GM12864 (cell line): ENCODE measurements at regions not wholly inside any gene's neighbourhood (a gene's known extent, or its start where the extent isn't known, plus 50 kb on each side); places are given as distances from the start of the nearest gene placed in this dataset.

Experiments
- DNase-seq: peaks from one replicate; pipeline ENCODE4 v3.0.0-alpha.2; 2011; ENCODE audit warnings: low read depth
- H3K4me3 ChIP-seq: 2 replicates; pipeline ENCODE4 v1.5.1; 2011; ENCODE audit warnings: mild to moderate bottlenecking, low read depth, low read length, control low read depth
- TF ChIP-seq, protein P1 (sequence below): IDR thresholded peaks from 2 replicates; pipeline ENCODE4 v1.5.1; 2011; ENCODE audit warnings: low read depth, mild to moderate bottlenecking, moderate library complexity, low read length, control low read depth, inconsistent platforms; ENCODE audit errors: missing control alignments

GRCh38 chr4:3688018-3688998 is 77.9 kb upstream of the ADRA2C start:
- DNase-seq, result no peak
- TF ChIP-seq, protein P1, sequence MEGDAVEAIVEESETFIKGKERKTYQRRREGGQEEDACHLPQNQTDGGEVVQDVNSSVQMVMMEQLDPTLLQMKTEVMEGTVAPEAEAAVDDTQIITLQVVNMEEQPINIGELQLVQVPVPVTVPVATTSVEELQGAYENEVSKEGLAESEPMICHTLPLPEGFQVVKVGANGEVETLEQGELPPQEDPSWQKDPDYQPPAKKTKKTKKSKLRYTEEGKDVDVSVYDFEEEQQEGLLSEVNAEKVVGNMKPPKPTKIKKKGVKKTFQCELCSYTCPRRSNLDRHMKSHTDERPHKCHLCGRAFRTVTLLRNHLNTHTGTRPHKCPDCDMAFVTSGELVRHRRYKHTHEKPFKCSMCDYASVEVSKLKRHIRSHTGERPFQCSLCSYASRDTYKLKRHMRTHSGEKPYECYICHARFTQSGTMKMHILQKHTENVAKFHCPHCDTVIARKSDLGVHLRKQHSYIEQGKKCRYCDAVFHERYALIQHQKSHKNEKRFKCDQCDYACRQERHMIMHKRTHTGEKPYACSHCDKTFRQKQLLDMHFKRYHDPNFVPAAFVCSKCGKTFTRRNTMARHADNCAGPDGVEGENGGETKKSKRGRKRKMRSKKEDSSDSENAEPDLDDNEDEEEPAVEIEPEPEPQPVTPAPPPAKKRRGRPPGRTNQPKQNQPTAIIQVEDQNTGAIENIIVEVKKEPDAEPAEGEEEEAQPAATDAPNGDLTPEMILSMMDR, result no peak
- H3K4me3 ChIP-seq, result no peak overlapping the region

- DNase-seq, result no peak
- H3K4me3 ChIP-seq, result no peak overlapping the region
- TF ChIP-seq, protein P1, result no peak
Measured at GRCh38 chr4:3687538-3687937, 78.6 kb upstream of the ADRA2C start.

DNA sequence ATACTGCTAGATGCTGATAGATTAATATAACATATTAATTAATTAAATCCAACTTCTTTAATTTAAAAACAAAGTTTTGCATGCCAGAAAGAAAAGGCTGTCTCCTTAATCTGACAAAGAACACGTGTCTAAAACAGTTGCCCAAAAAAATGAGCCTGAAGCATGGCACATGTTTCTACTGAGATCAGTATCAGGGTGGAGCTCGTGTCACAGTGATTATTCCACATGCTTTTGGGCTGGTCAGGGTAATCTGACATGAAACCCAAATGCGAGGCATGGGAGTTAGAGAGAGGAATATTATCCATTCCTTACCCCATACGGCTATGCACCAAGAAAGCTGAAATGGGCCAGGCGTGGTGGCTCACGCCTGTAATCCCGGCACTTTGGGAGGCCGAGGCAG is 79.4 kb upstream of the ADRA2C start:
- no peak overlapping the region for H3K4me3 ChIP-seq
- TF ChIP-seq, protein P1, result no peak
- DNase-seq, result no peak

DNA sequence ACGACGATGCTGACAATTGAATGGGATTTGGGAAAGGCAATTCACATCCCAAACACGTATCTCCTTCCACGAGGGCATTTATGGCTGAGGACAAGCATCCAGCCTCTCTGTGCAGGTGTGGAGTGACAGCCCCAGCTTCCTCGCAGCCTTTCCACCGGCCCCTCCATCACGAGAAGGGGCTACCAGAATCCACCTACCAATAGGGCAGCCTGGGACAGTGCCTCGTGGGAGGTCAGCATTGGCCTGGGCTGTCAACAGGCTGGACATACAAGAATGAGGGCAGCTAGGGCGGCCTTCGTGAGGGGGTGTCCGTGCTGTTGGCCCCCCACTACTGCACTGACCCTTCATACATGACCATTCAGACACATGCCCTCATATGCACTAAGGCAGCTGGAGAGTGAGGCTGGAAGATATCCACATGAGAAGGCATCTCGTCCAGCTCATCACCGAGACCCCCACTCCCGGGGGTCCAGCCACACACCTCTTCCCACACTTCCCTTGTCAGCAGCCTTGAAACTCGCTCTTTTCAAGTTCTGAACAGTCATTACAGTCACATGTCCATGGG is 81.0 kb upstream of the ADRA2C start:
- TF ChIP-seq, protein P1, result no peak
- no peak overlapping the region for H3K4me3 ChIP-seq
- no peak for DNase-seq

- TF ChIP-seq, protein P1, result no peak
- H3K4me3 ChIP-seq, result no peak overlapping the region
- DNase-seq, result no peak
Measured at GRCh38 chr4:3684546-3684945, 81.6 kb upstream of the ADRA2C start.

GRCh38 chr4:3683744-3684421 is 82.3 kb upstream of the ADRA2C start:
- no peak for DNase-seq
- TF ChIP-seq, protein P1, result no peak
- no peak overlapping the region for H3K4me3 ChIP-seq
